Gastrocnemius medialis (tissue), 4 donors: ENCODE measurements at regions not wholly inside any gene's neighbourhood (a gene's known extent, or its start where the extent isn't known, plus 50 kb on each side); places are given as distances from the start of the nearest gene placed in this dataset.

Source experiments
- ATAC-seq, 2 donors: fragments of 150-250 bp; one replicate each; pipeline ENCODE4 v1.9.1; 2016
- DNase-seq, 2 donors: peaks; one replicate each; pipeline ENCODE4 v3.0.0-alpha.2; 2019
- H3K27ac ChIP-seq, 4 donors: fragments of 200-600 bp; sonication (generic); 1 replicate in 1 of 4; 2 replicates in 3 of 4; pipeline ENCODE4 v1.5.1; 2016 to 2018; ENCODE audit warnings: mild to moderate bottlenecking in 2 of 4, moderate library complexity in 1 of 4
- H3K27me3 ChIP-seq, 3 donors: fragments of 200-600 bp; sonication (generic) in 2 of 3; 1 replicate in 1 of 3; 2 replicates in 2 of 3; pipeline versions ENCODE4 v1.5.1 to v1.6.0; 2016 to 2019; ENCODE audit warnings: mild to moderate bottlenecking in 1 of 3, moderate library complexity in 1 of 3
- H3K36me3 ChIP-seq, 2 donors: fragments of 200-600 bp; sonication (generic) in 1 of 2; one replicate each; pipeline ENCODE4 v1.5.1; 2017 to 2018
- H3K4me1 ChIP-seq, 2 donors: fragments of 200-600 bp; sonication (generic) in 1 of 2; one replicate each; pipeline ENCODE4 v1.5.1; 2016 to 2017; ENCODE audit warnings: mild to moderate bottlenecking in 2 of 2
- H3K4me3 ChIP-seq, 4 donors: fragments of 200-600 bp; sonication (generic) in 3 of 4; 1 replicate in 1 of 4; 2 replicates in 3 of 4; pipeline ENCODE4 v1.5.1; 2016 to 2019; ENCODE audit warnings: mild to moderate bottlenecking in 2 of 4
- H3K9me3 ChIP-seq, 3 donors: fragments of 200-600 bp; sonication (generic) in 2 of 3; 1 replicate in 1 of 3; 2 replicates in 2 of 3; pipeline ENCODE4 v1.5.1; 2016 to 2019
- POLR2A ChIP-seq, 2 donors: fragments of 450-650 bp; IDR thresholded peaks; one replicate each; pipeline ENCODE4 v1.6.1; 2017; ENCODE audit warnings: antibody characterized with exemption in 2 of 2, mild to moderate bottlenecking in 2 of 2, moderate library complexity in 2 of 2
- in situ Hi-C, 4 donors: fragments of 200-750 bp; cut with MboI; loops; one replicate each; pipeline versions ENCODE4 v1.15.0 to v1.8.0; 2017; ENCODE audit warnings: low sequenced_read_pairs in 4 of 4
- intact Hi-C: fragments of 100-400 bp; cut with DNase I; formaldehyde crosslinking; loops from one replicate; pipeline ENCODE4 v1.15.1; 2023; ENCODE audit warnings: low total_unique reads
- TF ChIP-seq, protein P1 (sequence below), 5 experiments: fragments of 450-650 bp in 3 of 5; fragments of 200-600 bp in 2 of 5; sonication (generic) in 2 of 5; IDR thresholded peaks in 4 of 5; conservative IDR thresholded peaks in 1 of 5; 1 replicate in 4 of 5; 2 replicates in 1 of 5; pipeline ENCODE4 v1.5.1; 2016 to 2019; ENCODE audit warnings: antibody characterized with exemption in 5 of 5, mild to moderate bottlenecking in 3 of 5, moderate library complexity in 3 of 5

DNA sequence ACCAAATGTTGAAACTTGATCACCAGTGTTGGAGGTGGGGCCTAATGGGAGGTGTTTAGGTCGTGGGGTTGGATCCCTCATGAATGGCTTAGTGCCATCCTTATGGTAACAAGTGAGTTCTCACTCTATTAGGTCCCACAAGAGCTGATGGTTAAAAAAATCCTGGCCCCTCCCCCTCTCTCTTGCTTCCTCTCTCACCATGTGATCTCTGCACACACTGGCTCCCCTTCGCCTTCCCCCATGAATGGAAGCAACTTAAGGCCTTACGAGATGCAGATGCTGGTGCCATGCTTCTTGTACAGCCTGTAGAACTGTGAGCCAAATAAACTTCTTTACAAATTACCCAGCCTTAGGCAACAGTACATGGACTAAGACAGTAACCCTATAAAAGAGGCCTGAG is 62.7 kb downstream of the PPP1R3C start:
- TF ChIP-seq, protein P1, sequence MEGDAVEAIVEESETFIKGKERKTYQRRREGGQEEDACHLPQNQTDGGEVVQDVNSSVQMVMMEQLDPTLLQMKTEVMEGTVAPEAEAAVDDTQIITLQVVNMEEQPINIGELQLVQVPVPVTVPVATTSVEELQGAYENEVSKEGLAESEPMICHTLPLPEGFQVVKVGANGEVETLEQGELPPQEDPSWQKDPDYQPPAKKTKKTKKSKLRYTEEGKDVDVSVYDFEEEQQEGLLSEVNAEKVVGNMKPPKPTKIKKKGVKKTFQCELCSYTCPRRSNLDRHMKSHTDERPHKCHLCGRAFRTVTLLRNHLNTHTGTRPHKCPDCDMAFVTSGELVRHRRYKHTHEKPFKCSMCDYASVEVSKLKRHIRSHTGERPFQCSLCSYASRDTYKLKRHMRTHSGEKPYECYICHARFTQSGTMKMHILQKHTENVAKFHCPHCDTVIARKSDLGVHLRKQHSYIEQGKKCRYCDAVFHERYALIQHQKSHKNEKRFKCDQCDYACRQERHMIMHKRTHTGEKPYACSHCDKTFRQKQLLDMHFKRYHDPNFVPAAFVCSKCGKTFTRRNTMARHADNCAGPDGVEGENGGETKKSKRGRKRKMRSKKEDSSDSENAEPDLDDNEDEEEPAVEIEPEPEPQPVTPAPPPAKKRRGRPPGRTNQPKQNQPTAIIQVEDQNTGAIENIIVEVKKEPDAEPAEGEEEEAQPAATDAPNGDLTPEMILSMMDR (IDR thresholded peaks at IDR 0.05 in 4 of 5, conservative IDR thresholded peaks at IDR 0.05 in 1 of 5) = no peak
- TF ChIP-seq POLR2A (IDR thresholded peaks at IDR 0.05) = no peak
- ATAC-seq = no peak

DNA sequence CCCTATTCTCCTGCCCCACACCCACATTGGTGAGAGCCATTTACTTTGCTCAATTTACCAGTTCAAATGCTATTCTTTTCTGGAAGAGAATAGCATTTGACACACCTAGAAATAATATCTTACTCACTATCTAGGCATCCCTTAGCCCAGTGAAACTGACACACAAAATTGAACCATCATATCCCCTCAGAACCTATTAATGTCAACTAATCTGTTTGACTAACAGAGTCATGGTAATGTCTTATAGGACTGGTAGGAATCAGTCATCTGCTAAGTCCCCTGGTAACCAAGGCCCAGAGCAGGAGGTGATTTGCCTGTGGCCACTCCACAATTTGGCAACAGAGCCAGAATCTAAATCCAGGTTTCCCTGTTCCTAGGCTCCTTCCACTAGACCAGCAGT is 63.3 kb downstream of the PPP1R3C start:
- H3K27ac ChIP-seq = peak overlapping the region in 2 of 4 donors; percentile 8 to 14

More for the DNA sequence above, 62.7 kb downstream of the PPP1R3C start:
- H3K4me1 ChIP-seq = peaks cover 5 to 9% of the 10 kb centered on the region in 2 donors
- no peaks in the 10 kb centered on the region for H3K9me3 ChIP-seq
- intact Hi-C loops = no loop called here
- no peak overlapping the region for H3K27ac ChIP-seq
- in situ Hi-C loops = no loop called here
- no peaks in the 10 kb centered on the region for H3K27me3 ChIP-seq
- DNase-seq = no peak
- H3K4me3 ChIP-seq = no peak overlapping the region
- H3K36me3 ChIP-seq = no peaks in the 10 kb centered on the region

DNA sequence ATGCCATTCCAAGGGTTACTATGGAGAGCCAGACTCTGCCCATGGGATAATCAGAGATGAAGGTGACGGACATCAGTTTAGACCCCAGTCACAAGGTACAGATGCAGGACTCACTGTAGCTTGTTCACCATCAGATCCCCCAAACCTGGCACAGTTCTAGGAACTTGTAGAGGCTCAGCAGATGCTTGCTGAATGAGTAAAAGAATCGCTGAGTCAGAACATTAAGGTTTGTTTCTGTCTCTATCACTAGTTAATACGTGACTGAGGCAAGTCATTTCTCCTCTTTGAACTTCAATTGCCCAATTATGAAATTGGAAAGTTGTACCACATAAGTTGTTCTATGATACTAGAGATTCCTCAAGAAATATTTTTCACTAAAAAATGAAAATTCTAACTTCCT is 65.1 kb downstream of the PPP1R3C start:
- DNase-seq (no peak), ATAC-seq (no peak)
- no peak overlapping the region for H3K4me3 ChIP-seq
- H3K27ac ChIP-seq = no peak overlapping the region
- intact Hi-C loops (no loop called here), in situ Hi-C loops (no loop called here)
- TF ChIP-seq, protein P1 (IDR thresholded peaks at IDR 0.05 in 4 of 5, conservative IDR thresholded peaks at IDR 0.05 in 1 of 5) = no peak
- H3K36me3 ChIP-seq = no peaks in the 10 kb centered on the region
- no peaks in the 10 kb centered on the region for H3K27me3 ChIP-seq
- no peaks in the 10 kb centered on the region for H3K9me3 ChIP-seq
- peaks cover 29 to 30% of the 10 kb centered on the region in 2 donors for H3K4me1 ChIP-seq

More for the DNA sequence above, 63.3 kb downstream of the PPP1R3C start:
- Histone ChIP-seq H3K27me3 (no peaks in the 10 kb centered on the region), H3K4me1 (peaks cover 12 to 16% of the 10 kb centered on the region in 2 donors), H3K36me3 (no peaks in the 10 kb centered on the region), H3K9me3 (no peaks in the 10 kb centered on the region), H3K4me3 (no peak overlapping the region)
- intact Hi-C loops = no loop called here
- in situ Hi-C loops = no loop called here
- DNase-seq = no peak
- TF ChIP-seq, protein P1 (IDR thresholded peaks at IDR 0.05 in 4 of 5, conservative IDR thresholded peaks at IDR 0.05 in 1 of 5) = no peak
- TF ChIP-seq POLR2A (IDR thresholded peaks at IDR 0.05) = no peak
- peak in 1 of 2 donors; percentile 20 for ATAC-seq

DNA sequence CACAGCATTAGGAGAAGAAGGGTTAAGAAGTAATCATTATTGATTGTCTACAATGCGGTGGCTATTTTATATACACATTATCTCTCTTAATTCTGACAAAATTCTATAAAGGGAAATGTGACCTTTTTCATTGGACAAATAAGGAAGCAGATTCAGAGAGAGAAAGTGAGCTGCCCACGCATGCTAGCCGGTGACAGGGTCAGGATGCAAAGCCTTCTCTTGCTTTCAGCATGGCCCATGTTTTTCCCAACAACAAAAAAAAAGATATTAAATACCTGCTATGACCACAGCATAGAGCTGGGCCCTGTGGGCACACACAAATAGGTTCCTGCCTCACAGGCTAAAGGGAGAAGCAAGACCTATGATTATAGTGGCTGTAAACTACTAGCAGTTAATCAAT is 66.8 kb downstream of the PPP1R3C start:
- intact Hi-C loops = no loop called here
- no peaks in the 10 kb centered on the region for H3K36me3 ChIP-seq
- peak overlapping the region in 1 of 4 donors; percentile 70 for H3K27ac ChIP-seq
- TF ChIP-seq, protein P1 (IDR thresholded peaks at IDR 0.05 in 4 of 5, conservative IDR thresholded peaks at IDR 0.05 in 1 of 5) = no peak
- no peak for TF ChIP-seq POLR2A (IDR thresholded peaks at IDR 0.05)
- ATAC-seq (no peak), DNase-seq (no peak)
- H3K27me3 ChIP-seq = no peaks in the 10 kb centered on the region
- peaks cover 31 to 35% of the 10 kb centered on the region in 2 donors for H3K4me1 ChIP-seq
- H3K9me3 ChIP-seq = no peaks in the 10 kb centered on the region
- in situ Hi-C loops = no loop called here
- no peak overlapping the region for H3K4me3 ChIP-seq

DNA sequence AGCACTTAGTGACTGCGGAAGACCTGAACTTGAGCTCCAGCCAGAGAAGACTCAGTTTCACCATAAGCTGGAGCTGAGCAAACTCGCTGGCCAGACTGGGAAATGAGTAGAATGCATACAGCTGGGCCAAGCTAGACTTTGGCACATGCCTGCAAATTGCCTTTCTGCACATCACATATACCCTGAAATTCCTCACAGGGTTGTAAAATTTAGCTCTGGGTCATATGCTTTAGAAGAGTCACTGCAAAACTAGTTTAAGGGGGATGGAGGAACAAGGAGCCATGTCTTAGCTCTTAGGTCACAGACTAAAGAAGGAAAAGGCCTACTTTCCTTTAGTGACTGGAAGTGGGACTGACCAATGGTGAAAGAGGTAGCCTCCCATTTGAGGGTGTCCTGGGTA is 67.6 kb downstream of the PPP1R3C start:
- H3K36me3 ChIP-seq = no peaks in the 10 kb centered on the region
- TF ChIP-seq, protein P1 (IDR thresholded peaks at IDR 0.05 in 4 of 5, conservative IDR thresholded peaks at IDR 0.05 in 1 of 5) = no peak
- TF ChIP-seq POLR2A (IDR thresholded peaks at IDR 0.05) = no peak
- ATAC-seq (no peak), DNase-seq (no peak)
- H3K4me1 ChIP-seq = peaks cover 31 to 40% of the 10 kb centered on the region in 2 donors
- no peaks in the 10 kb centered on the region for H3K9me3 ChIP-seq
- in situ Hi-C loops (no loop called here), intact Hi-C loops (loop anchor here (2.0 kb wide), 1 partner anchor 68 kb away; the partner anchor contains the start of gene PPP1R3C)
- H3K4me3 ChIP-seq = no peak overlapping the region
- H3K27ac ChIP-seq = peak overlapping the region; percentile 70 to 80 (median 75)
- no peaks in the 10 kb centered on the region for H3K27me3 ChIP-seq
